HG03159 (cell line): ENCODE measurements at regions not wholly inside any gene's neighbourhood (a gene's known extent, or its start where the extent isn't known, plus 50 kb on each side); places are given as distances from the start of the nearest gene placed in this dataset.

ENCODE experiments used
- ATAC-seq: cut with Tn5 transposase; IDR thresholded peaks from one replicate; pipeline ENCODE4 v1.9.1; 2021; ENCODE audit warnings: mild to moderate bottlenecking, moderate library complexity; ENCODE audit not compliant: unreplicated experiment

- no peak for ATAC-seq
Observed at GRCh38 chr13:34294483-34295129, 476.7 kb downstream of the RFC3 start.

- no peak for ATAC-seq
Observed at GRCh38 chr13:34300559-34300958, 482.6 kb downstream of the RFC3 start.

GRCh38 chr13:34302596-34302995 is 484.6 kb downstream of the RFC3 start:
- no peak for ATAC-seq

- ATAC-seq, result no peak
Observed at GRCh38 chr13:34303346-34303745, 485.4 kb downstream of the RFC3 start.

GRCh38 chr13:34307607-34308006 is 489.7 kb downstream of the RFC3 start:
- ATAC-seq, result no peak

GRCh38 chr13:34308725-34309124 is 490.8 kb downstream of the RFC3 start:
- ATAC-seq, result no peak

GRCh38 chr13:34310539-34310938 is 492.6 kb downstream of the RFC3 start:
- no peak for ATAC-seq

- no peak for ATAC-seq
Observed at GRCh38 chr13:34311251-34311650, 493.3 kb downstream of the RFC3 start.

- ATAC-seq, result no peak
Observed at GRCh38 chr13:34312578-34312977, 494.6 kb downstream of the RFC3 start.

- ATAC-seq, result no peak
Observed at GRCh38 chr13:34320084-34320483, 502.1 kb downstream of the RFC3 start.

- no peak for ATAC-seq
Observed at GRCh38 chr13:34322014-34322742, 504.2 kb downstream of the RFC3 start.

- ATAC-seq, result no peak
Observed at GRCh38 chr13:34322743-34323074, 504.8 kb downstream of the RFC3 start.

- no peak for ATAC-seq
Observed at GRCh38 chr13:34335014-34336007, 517.4 kb downstream of the RFC3 start.

- ATAC-seq, result no peak
Observed at GRCh38 chr13:34338102-34338501, 520.2 kb downstream of the RFC3 start.

GRCh38 chr13:34340534-34340933 is 522.6 kb downstream of the RFC3 start:
- ATAC-seq, result no peak

GRCh38 chr13:34343413-34343940 is 525.5 kb downstream of the RFC3 start:
- no peak for ATAC-seq

- no peak for ATAC-seq
Observed at GRCh38 chr13:34344816-34345215, 526.9 kb downstream of the RFC3 start.

GRCh38 chr13:34345258-34345965 is 527.5 kb downstream of the RFC3 start:
- no peak for ATAC-seq

- ATAC-seq, result no peak
Observed at GRCh38 chr13:34346626-34347025, 528.7 kb downstream of the RFC3 start.

- ATAC-seq, result no peak
Observed at GRCh38 chr13:34347784-34348573, 530.0 kb downstream of the RFC3 start.
